PC-3 (cell line): ENCODE measurements at regions not wholly inside any gene's neighbourhood (a gene's known extent, or its start where the extent isn't known, plus 50 kb on each side); places are given as distances from the start of the nearest gene placed in this dataset.

Source experiments
- ATAC-seq: fragments of 200-7000 bp; cut with Tn5 transposase; 2 replicates; pipeline ENCODE4 v1.9.1; 2020; ENCODE audit warnings: mild to moderate bottlenecking, moderate library complexity
- BruUV-seq: library from RNA; stranded (reverse); fragments of 400-500 nt; replicated peaks from 2 replicates; lab custom pipeline; 2021; lab: Mats Ljungman, UMichigan
- CTCF ChIA-PET: fragments of 300-600 bp; sonication (Branson Sonifier 250); formaldehyde crosslinking; loops from one replicate; lab custom pipeline; 2022; ENCODE audit warnings: antibody characterized with exemption; lab: Charles Lee
- POLR2A ChIA-PET: fragments of 300-600 bp; sonication (Branson Sonifier 250); formaldehyde crosslinking; loops from one replicate; lab custom pipeline; 2022; ENCODE audit warnings: antibody characterized with exemption; ENCODE audit not compliant: unreplicated experiment; lab: Charles Lee
- DNase-seq: peaks from one replicate; pipeline ENCODE4 v3.0.0-alpha.2; 2015
- H2AFZ ChIP-seq: fragments of 300-600 bp; sonication (generic); 2 replicates; pipeline ENCODE4 v1.6.0; 2016; ENCODE audit warnings: antibody characterized with exemption, low read length
- H3F3A ChIP-seq: fragments of 300-600 bp; sonication (generic); one replicate; pipeline ENCODE4 v1.6.0; 2017; ENCODE audit warnings: antibody characterized with exemption, low read length, control low read depth, mild to moderate bottlenecking; ENCODE audit not compliant: unreplicated experiment
- H3K27ac ChIP-seq: fragments of 300-600 bp; sonication (generic); 2 replicates; pipeline ENCODE4 v1.5.1; 2016; ENCODE audit warnings: mild to moderate bottlenecking, low read length
- H3K27me3 ChIP-seq: fragments of 300-600 bp; sonication (generic); 2 replicates; pipeline ENCODE4 v1.6.1; 2016; ENCODE audit warnings: low read length, mixed read lengths
- H3K36me3 ChIP-seq: fragments of 300-600 bp; sonication (generic); 2 replicates; pipeline ENCODE4 v1.6.1; 2016; ENCODE audit warnings: low read depth, mixed run types, low read length, mixed read lengths
- H3K4me1 ChIP-seq: fragments of 300-600 bp; sonication (generic); 2 replicates; pipeline ENCODE4 v1.5.1; 2016; ENCODE audit warnings: low read length; ENCODE audit not compliant: insufficient read depth
- H3K4me2 ChIP-seq: fragments of 300-600 bp; sonication (generic); 2 replicates; pipeline ENCODE4 v1.6.0; 2016; ENCODE audit warnings: low read length
- H3K4me3 ChIP-seq: fragments of 300-600 bp; sonication (generic); 2 replicates; pipeline ENCODE4 v1.5.1; 2016; ENCODE audit warnings: mild to moderate bottlenecking, low read length, mixed read lengths
- H3K79me2 ChIP-seq: fragments of 300-600 bp; sonication (generic); 2 replicates; pipeline ENCODE4 v1.6.1; 2017; ENCODE audit warnings: low read length, mixed read lengths
- H3K9ac ChIP-seq: fragments of 300-600 bp; sonication (generic); 2 replicates; pipeline ENCODE4 v1.6.0; 2016; ENCODE audit warnings: mild to moderate bottlenecking, low read length
- H3K9me2 ChIP-seq: fragments of 300-600 bp; sonication (generic); replicated peaks from 2 replicates; pipeline ENCODE4 v1.6.1; 2016; ENCODE audit warnings: mixed run types, low read length, mixed read lengths
- H3K9me3 ChIP-seq: fragments of 300-600 bp; sonication (generic); 2 replicates; pipeline ENCODE4 v1.6.1; 2016; ENCODE audit warnings: low read length, mixed read lengths
- H4K20me1 ChIP-seq: fragments of 300-600 bp; sonication (generic); 2 replicates; pipeline ENCODE4 v1.6.1; 2016; ENCODE audit warnings: low read length, mixed read lengths
- EZH2 ChIP-seq: fragments of 300-600 bp; sonication (generic); IDR thresholded peaks from one replicate; pipeline ENCODE4 v1.6.1; 2017; ENCODE audit warnings: antibody characterized with exemption, mild to moderate bottlenecking, low read length; ENCODE audit not compliant: unreplicated experiment
- EZH2phosphoT487 ChIP-seq: fragments of 300-600 bp; sonication (generic); IDR thresholded peaks from 2 replicates; pipeline ENCODE4 v1.6.1; 2018; ENCODE audit warnings: mild to moderate bottlenecking, antibody characterized with exemption, low read length, borderline replicate concordance
- intact Hi-C: fragments of 100-400 bp; cut with micrococcal nuclease; formaldehyde crosslinking; loops from 2 replicates; pipeline ENCODE4 v1.9.0; 2023
- TF ChIP-seq, protein P1 (sequence below): fragments of 300-600 bp; sonication (generic); conservative IDR thresholded peaks from 2 replicates; pipeline ENCODE4 v1.5.1; 2017; ENCODE audit warnings: antibody characterized with exemption, low read depth, mild to moderate bottlenecking, low read length

DNA sequence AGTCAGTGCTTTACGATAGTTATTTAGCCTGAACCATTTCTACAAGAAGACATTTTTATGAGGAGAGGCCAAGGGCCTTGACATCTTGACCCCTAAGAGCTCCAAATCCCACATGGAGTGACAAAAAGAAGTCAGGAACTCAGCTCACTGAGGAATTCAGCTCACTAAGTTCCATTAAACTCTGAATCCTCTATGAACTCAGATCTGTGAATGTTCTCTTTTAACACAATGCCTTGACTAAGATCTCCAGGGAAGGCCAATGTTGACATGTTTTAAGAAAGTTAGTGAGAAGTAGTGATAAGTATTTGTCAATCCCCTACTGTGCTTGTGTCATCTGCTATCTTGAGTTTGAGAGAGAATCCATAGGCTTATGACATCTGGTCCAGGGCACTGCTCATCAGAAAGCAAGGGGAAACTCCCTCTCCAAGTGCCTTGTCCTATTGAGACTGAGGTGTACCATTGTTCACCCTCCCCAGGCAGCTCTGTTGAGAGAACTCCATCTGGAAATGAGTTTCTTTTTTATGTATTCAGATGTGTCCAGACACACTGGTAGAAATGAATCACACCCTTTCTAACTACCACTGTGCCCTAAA is 68.7 kb upstream of the PCDH19 start:
- ChIA-PET POLR2A (no interaction called here), CTCF (no interaction called here)
- Histone ChIP-seq H3K4me2 (no peak overlapping the region), H3K36me3 (no peaks in the 10 kb centered on the region), H3K27me3 (no peaks in the 10 kb centered on the region), H3K9me3 (no peaks in the 10 kb centered on the region), H3K79me2 (no peaks in the 10 kb centered on the region), H3K4me3 (no peak overlapping the region), H3K9me2 (no peaks in the 10 kb centered on the region), H3F3A (no peaks in the 10 kb centered on the region), H3K27ac (no peak overlapping the region), H4K20me1 (no peaks in the 10 kb centered on the region), H3K4me1 (no peaks in the 10 kb centered on the region), H2AFZ (no peak overlapping the region), H3K9ac (no peak overlapping the region)
- no TSS peak for BruUV-seq
- TF ChIP-seq EZH2phosphoT487 (no peak), EZH2 (no peak)
- TF ChIP-seq, protein P1, sequence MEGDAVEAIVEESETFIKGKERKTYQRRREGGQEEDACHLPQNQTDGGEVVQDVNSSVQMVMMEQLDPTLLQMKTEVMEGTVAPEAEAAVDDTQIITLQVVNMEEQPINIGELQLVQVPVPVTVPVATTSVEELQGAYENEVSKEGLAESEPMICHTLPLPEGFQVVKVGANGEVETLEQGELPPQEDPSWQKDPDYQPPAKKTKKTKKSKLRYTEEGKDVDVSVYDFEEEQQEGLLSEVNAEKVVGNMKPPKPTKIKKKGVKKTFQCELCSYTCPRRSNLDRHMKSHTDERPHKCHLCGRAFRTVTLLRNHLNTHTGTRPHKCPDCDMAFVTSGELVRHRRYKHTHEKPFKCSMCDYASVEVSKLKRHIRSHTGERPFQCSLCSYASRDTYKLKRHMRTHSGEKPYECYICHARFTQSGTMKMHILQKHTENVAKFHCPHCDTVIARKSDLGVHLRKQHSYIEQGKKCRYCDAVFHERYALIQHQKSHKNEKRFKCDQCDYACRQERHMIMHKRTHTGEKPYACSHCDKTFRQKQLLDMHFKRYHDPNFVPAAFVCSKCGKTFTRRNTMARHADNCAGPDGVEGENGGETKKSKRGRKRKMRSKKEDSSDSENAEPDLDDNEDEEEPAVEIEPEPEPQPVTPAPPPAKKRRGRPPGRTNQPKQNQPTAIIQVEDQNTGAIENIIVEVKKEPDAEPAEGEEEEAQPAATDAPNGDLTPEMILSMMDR = no peak
- DNase-seq (no peak), ATAC-seq (no peak)
- intact Hi-C loops = no loop called here

DNA sequence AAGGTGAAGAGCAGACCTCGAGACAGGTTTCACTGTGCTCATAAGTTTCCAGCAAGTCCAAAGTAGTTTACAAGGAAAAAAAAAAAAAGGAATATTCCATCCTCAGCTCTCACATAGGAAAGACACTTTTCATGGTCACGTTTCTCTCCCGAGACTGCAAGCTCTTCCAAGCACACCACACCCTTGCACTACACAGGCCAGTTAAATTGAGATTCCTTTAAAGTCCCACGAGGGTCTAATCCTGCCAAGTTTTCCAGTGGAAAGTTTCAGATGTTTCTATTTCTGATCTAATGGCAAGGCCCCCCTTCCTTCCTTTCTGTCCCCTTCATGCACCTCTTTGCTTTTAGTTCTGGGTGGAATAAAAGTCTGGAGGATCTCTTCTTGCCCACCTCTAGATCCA is 67.9 kb upstream of the PCDH19 start:
- ATAC-seq = no peak
- H3F3A ChIP-seq = no peaks in the 10 kb centered on the region
- no peak overlapping the region for H2AFZ ChIP-seq
- TF ChIP-seq EZH2 = no peak
- no peak for TF ChIP-seq EZH2phosphoT487
- TF ChIP-seq, protein P1 = no peak
- ChIA-PET CTCF (no interaction called here), POLR2A (no interaction called here)
- H3K27ac ChIP-seq = no peak overlapping the region
- H4K20me1 ChIP-seq = no peaks in the 10 kb centered on the region
- no TSS peak for BruUV-seq
- no peaks in the 10 kb centered on the region for H3K27me3 ChIP-seq
- no peak overlapping the region for H3K9ac ChIP-seq
- H3K36me3 ChIP-seq = no peaks in the 10 kb centered on the region
- H3K4me1 ChIP-seq = no peaks in the 10 kb centered on the region
- H3K79me2 ChIP-seq = no peaks in the 10 kb centered on the region
- H3K9me2 ChIP-seq = no peaks in the 10 kb centered on the region
- no peak overlapping the region for H3K4me3 ChIP-seq
- intact Hi-C loops = no loop called here
- no peak for DNase-seq
- H3K9me3 ChIP-seq = no peaks in the 10 kb centered on the region
- no peak overlapping the region for H3K4me2 ChIP-seq

GRCh38 chrX:100477467-100477866 is 67.4 kb upstream of the PCDH19 start:
- no peaks in the 10 kb centered on the region for H3F3A ChIP-seq
- H3K9me2 ChIP-seq = no peaks in the 10 kb centered on the region
- POLR2A ChIA-PET = no interaction called here
- H3K4me3 ChIP-seq = no peak overlapping the region
- BruUV-seq = no TSS peak
- no peak overlapping the region for H3K9ac ChIP-seq
- H3K4me2 ChIP-seq = no peak overlapping the region
- no peaks in the 10 kb centered on the region for H4K20me1 ChIP-seq
- H3K27ac ChIP-seq = no peak overlapping the region
- H3K4me1 ChIP-seq = no peaks in the 10 kb centered on the region
- no peak for DNase-seq
- H3K36me3 ChIP-seq = no peaks in the 10 kb centered on the region
- no peaks in the 10 kb centered on the region for H3K9me3 ChIP-seq
- intact Hi-C loops = no loop called here
- H3K79me2 ChIP-seq = no peaks in the 10 kb centered on the region
- ATAC-seq = no peak
- H3K27me3 ChIP-seq = no peaks in the 10 kb centered on the region
- TF ChIP-seq, protein P1 = no peak
- TF ChIP-seq EZH2phosphoT487 (no peak), EZH2 (no peak)
- CTCF ChIA-PET = no interaction called here
- no peak overlapping the region for H2AFZ ChIP-seq
